Keratinocyte (primary cell): ENCODE measurements at regions not wholly inside any gene's neighbourhood (a gene's known extent, or its start where the extent isn't known, plus 50 kb on each side); places are given as distances from the start of the nearest gene placed in this dataset.

Experiments
- DNase-seq: peaks from one replicate; pipeline ENCODE4 v3.0.0-alpha.2; 2011; ENCODE audit warnings: low read depth, missing footprints, low spot score
- FAIRE-seq: peaks from 2 replicates; lab custom pipeline; 2011; peaks lifted over from hg19 to GRCh38; lab: Jason Lieb, UNC
- H2AFZ ChIP-seq: 2 replicates; pipeline ENCODE4 v1.6.0; 2012; ENCODE audit warnings: low read length, control low read depth, inconsistent platforms; ENCODE audit not compliant: control insufficient read depth
- H3K27ac ChIP-seq: 2 replicates; pipeline ENCODE4 v1.5.1; 2011; ENCODE audit warnings: low read length; ENCODE audit not compliant: control insufficient read depth, insufficient read depth
- H3K27me3 ChIP-seq: 3 replicates; pipeline ENCODE4 v1.6.0; 2011; ENCODE audit warnings: low read length; ENCODE audit not compliant: control insufficient read depth, insufficient read depth; ENCODE audit errors: extremely low read depth
- H3K36me3 ChIP-seq, 2 experiments: 2 replicates in 1 of 2; 3 replicates in 1 of 2; pipeline ENCODE4 v1.5.1; 2011; ENCODE audit warnings: low read length in 2 of 2, mild to moderate bottlenecking in 1 of 2; ENCODE audit not compliant: control insufficient read depth in 2 of 2, insufficient read depth in 2 of 2; ENCODE audit errors: extremely low read depth in 1 of 2
- H3K4me1 ChIP-seq: 3 replicates; pipeline ENCODE4 v1.5.1; 2011; ENCODE audit warnings: low read length; ENCODE audit not compliant: control insufficient read depth, insufficient read depth; ENCODE audit errors: extremely low read depth
- H3K4me2 ChIP-seq: 3 replicates; pipeline ENCODE4 v1.6.0; 2011; ENCODE audit warnings: low read depth, low read length; ENCODE audit not compliant: control insufficient read depth, insufficient read depth; ENCODE audit errors: extremely low read depth
- H3K4me3 ChIP-seq, 3 experiments: fragments of 200-600 bp in 1 of 3; sonication (generic) in 1 of 3; 2 replicates in 2 of 3; 3 replicates in 1 of 3; pipeline ENCODE4 v1.5.1; 2011 to 2016; ENCODE audit warnings: low read length in 3 of 3, mild to moderate bottlenecking in 3 of 3, control low read depth in 2 of 3, inconsistent platforms in 1 of 3, low read depth in 1 of 3, mixed read lengths in 1 of 3, mixed run types in 1 of 3, moderate library complexity in 1 of 3; ENCODE audit not compliant: control insufficient read depth in 2 of 3, insufficient read depth in 2 of 3; ENCODE audit errors: extremely low read depth in 1 of 3
- H3K79me2 ChIP-seq: 2 replicates; pipeline ENCODE4 v1.6.0; 2012; ENCODE audit warnings: low read length; ENCODE audit not compliant: control insufficient read depth, insufficient read depth
- H3K9ac ChIP-seq: 3 replicates; pipeline ENCODE4 v1.6.0; 2011; ENCODE audit warnings: low read length; ENCODE audit not compliant: control insufficient read depth, insufficient read depth; ENCODE audit errors: extremely low read depth
- H3K9me1 ChIP-seq: 3 replicates; pipeline ENCODE4 v1.6.0; 2011; ENCODE audit warnings: low read length; ENCODE audit not compliant: control insufficient read depth, insufficient read depth; ENCODE audit errors: extremely low read depth
- H3K9me3 ChIP-seq: 2 replicates; pipeline ENCODE4 v1.5.1; 2012; ENCODE audit warnings: low read depth, low read length; ENCODE audit not compliant: control insufficient read depth
- H4K20me1 ChIP-seq: 3 replicates; pipeline ENCODE4 v1.6.0; 2011; ENCODE audit warnings: low read length; ENCODE audit not compliant: control insufficient read depth, insufficient read depth; ENCODE audit errors: extremely low read depth
- EZH2 ChIP-seq: IDR thresholded peaks from one replicate; pipeline ENCODE4 v1.6.1; 2012; ENCODE audit warnings: inconsistent platforms, mild to moderate bottlenecking, low read length, moderate library complexity
- dilution Hi-C: fragments of 300-500 bp; cut with MboI; formaldehyde crosslinking; loops from one replicate; pipeline ENCODE4 v1.7.0; 2020; ENCODE audit warnings: low sequenced_read_pairs; ENCODE audit not compliant: extremely low pct_ligation_motif_present
- TF ChIP-seq, protein P1 (sequence below), 3 experiments: IDR thresholded peaks in 1 of 3; conservative IDR thresholded peaks in 1 of 3; optimal IDR thresholded peaks in 1 of 3; 2 replicates in 2 of 3; 3 replicates in 1 of 3; pipeline versions ENCODE3 to v1.5.1; 2011; ENCODE audit warnings: low read length in 3 of 3, mild to moderate bottlenecking in 3 of 3, moderate library complexity in 2 of 3, control low read depth in 1 of 3, inconsistent platforms in 1 of 3; ENCODE audit not compliant: insufficient read depth in 2 of 3; ENCODE audit errors: extremely low read depth in 1 of 3

- Histone ChIP-seq H3K27ac (no peak overlapping the region), H3K9me3 (no peaks in the 10 kb centered on the region), H4K20me1 (no peaks in the 10 kb centered on the region), H3K4me3 (no peak overlapping the region), H2AFZ (no peak overlapping the region), H3K36me3 (no peaks in the 10 kb centered on the region), H3K27me3 (no peaks in the 10 kb centered on the region), H3K79me2 (no peaks in the 10 kb centered on the region), H3K4me2 (no peak overlapping the region), H3K9ac (no peak overlapping the region), H3K9me1 (no peaks in the 10 kb centered on the region), H3K4me1 (no peaks in the 10 kb centered on the region)
- FAIRE-seq (no peak), DNase-seq (no peak)
- dilution Hi-C loops: no loop called here
- TF ChIP-seq, protein P1, sequence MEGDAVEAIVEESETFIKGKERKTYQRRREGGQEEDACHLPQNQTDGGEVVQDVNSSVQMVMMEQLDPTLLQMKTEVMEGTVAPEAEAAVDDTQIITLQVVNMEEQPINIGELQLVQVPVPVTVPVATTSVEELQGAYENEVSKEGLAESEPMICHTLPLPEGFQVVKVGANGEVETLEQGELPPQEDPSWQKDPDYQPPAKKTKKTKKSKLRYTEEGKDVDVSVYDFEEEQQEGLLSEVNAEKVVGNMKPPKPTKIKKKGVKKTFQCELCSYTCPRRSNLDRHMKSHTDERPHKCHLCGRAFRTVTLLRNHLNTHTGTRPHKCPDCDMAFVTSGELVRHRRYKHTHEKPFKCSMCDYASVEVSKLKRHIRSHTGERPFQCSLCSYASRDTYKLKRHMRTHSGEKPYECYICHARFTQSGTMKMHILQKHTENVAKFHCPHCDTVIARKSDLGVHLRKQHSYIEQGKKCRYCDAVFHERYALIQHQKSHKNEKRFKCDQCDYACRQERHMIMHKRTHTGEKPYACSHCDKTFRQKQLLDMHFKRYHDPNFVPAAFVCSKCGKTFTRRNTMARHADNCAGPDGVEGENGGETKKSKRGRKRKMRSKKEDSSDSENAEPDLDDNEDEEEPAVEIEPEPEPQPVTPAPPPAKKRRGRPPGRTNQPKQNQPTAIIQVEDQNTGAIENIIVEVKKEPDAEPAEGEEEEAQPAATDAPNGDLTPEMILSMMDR (optimal IDR thresholded peaks at IDR 0.05 in 1 of 3, IDR thresholded peaks at IDR 0.05 in 1 of 3, conservative IDR thresholded peaks at IDR 0.05 in 1 of 3; ENCODE audit: extremely low read depth in 1 of 3, insufficient read depth in 2 of 3, low read length in 3 of 3): no peak
- no peak for TF ChIP-seq EZH2
Measured at GRCh38 chr18:39359636-39360035, 1794.0 kb upstream of the CELF4 start.

DNA sequence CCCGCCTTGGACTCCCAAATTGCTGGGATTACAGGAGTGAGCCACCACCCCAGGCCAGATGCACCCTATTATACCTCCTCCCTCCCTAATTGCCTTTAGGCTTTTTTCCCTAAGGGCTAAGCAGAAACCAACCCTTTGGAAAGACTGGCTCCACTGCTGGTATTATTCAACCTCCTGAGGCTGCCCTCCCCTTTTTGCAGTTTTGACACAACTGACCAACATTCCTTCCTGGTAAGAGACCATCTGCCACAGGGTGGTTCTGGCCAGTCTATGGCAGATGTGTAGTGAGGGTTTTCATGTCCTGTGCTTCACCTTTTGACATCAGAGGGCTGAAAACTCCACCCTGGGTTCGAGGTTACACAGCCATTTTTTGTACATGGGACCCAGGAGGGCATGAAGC, 1785.3 kb upstream of the CELF4 start:
- TF ChIP-seq, protein P1 (optimal IDR thresholded peaks at IDR 0.05 in 1 of 3, IDR thresholded peaks at IDR 0.05 in 1 of 3, conservative IDR thresholded peaks at IDR 0.05 in 1 of 3; ENCODE audit: extremely low read depth in 1 of 3, insufficient read depth in 2 of 3, low read length in 3 of 3): no peak
- TF ChIP-seq EZH2: no peak
- H2AFZ ChIP-seq: no peak overlapping the region
- no peaks in the 10 kb centered on the region for H3K9me3 ChIP-seq
- no peak for DNase-seq
- no peak overlapping the region for H3K9ac ChIP-seq
- dilution Hi-C loops: no loop called here
- no peak for FAIRE-seq
- no peaks in the 10 kb centered on the region for H3K9me1 ChIP-seq
- H3K79me2 ChIP-seq: no peaks in the 10 kb centered on the region
- no peak overlapping the region for H3K4me3 ChIP-seq
- no peak overlapping the region for H3K27ac ChIP-seq
- no peak overlapping the region for H3K4me2 ChIP-seq
- no peaks in the 10 kb centered on the region for H3K36me3 ChIP-seq
- no peaks in the 10 kb centered on the region for H3K4me1 ChIP-seq
- H3K27me3 ChIP-seq: no peaks in the 10 kb centered on the region
- no peaks in the 10 kb centered on the region for H4K20me1 ChIP-seq
